H9 (cell line): ENCODE measurements at regions not wholly inside any gene's neighbourhood (a gene's known extent, or its start where the extent isn't known, plus 50 kb on each side); places are given as distances from the start of the nearest gene placed in this dataset.

ENCODE experiments used
- DNase-seq: peaks from one replicate; pipeline ENCODE4 v3.0.0-alpha.2; 2017
- H2AFZ ChIP-seq: one replicate; pipeline ENCODE4 v1.6.1; 2013; ENCODE audit warnings: mild to moderate bottlenecking, low read length, control low read depth, moderate library complexity
- H2AK5ac ChIP-seq: 2 replicates; pipeline ENCODE4 v1.6.1; 2013; ENCODE audit warnings: low read length, control low read depth, mixed read lengths; ENCODE audit not compliant: insufficient read length
- H2BK120ac ChIP-seq: one replicate; pipeline ENCODE4 v1.6.1; 2013; ENCODE audit warnings: low read depth, mild to moderate bottlenecking, low read length, control low read depth, inconsistent platforms; ENCODE audit not compliant: poor library complexity, severe bottlenecking
- H2BK12ac ChIP-seq: 2 replicates; pipeline ENCODE4 v1.6.1; 2013; ENCODE audit warnings: low read length, control low read depth, mixed read lengths, low read depth; ENCODE audit not compliant: insufficient read length
- H2BK15ac ChIP-seq: 2 replicates; pipeline ENCODE4 v1.6.1; 2013; ENCODE audit warnings: low read depth, low read length, control low read depth
- H2BK20ac ChIP-seq: one replicate; pipeline ENCODE4 v1.6.1; 2013; ENCODE audit warnings: low read depth, mild to moderate bottlenecking, low read length, control low read depth, inconsistent platforms; ENCODE audit not compliant: poor library complexity, severe bottlenecking
- H2BK5ac ChIP-seq: 2 replicates; pipeline ENCODE4 v1.6.1; 2013; ENCODE audit warnings: low read length, control low read depth, mixed read lengths; ENCODE audit not compliant: insufficient read length
- H3K14ac ChIP-seq: 2 replicates; pipeline ENCODE4 v1.6.1; 2013; ENCODE audit warnings: low read length, control low read depth; ENCODE audit not compliant: insufficient read depth
- H3K18ac ChIP-seq: 2 replicates; pipeline ENCODE4 v1.6.1; 2013; ENCODE audit warnings: low read depth, mild to moderate bottlenecking, mixed read lengths, low read length, control low read depth; ENCODE audit not compliant: insufficient read length
- H3K23ac ChIP-seq: 2 replicates; pipeline ENCODE4 v1.6.1; 2013; ENCODE audit warnings: low read length, control low read depth, mixed read lengths, low read depth; ENCODE audit not compliant: insufficient read length
- H3K23me2 ChIP-seq: 2 replicates; pipeline ENCODE4 v1.6.1; 2013; ENCODE audit warnings: low read depth, mild to moderate bottlenecking, mixed read lengths, low read length, control low read depth; ENCODE audit not compliant: insufficient read length, poor library complexity, severe bottlenecking
- H3K27ac ChIP-seq: 2 replicates; pipeline ENCODE4 v1.5.1; 2013; ENCODE audit warnings: low read length, control low read depth, mixed read lengths, low read depth; ENCODE audit not compliant: insufficient read length
- H3K27me3 ChIP-seq: 2 replicates; pipeline ENCODE4 v1.6.1; 2013; ENCODE audit warnings: low read length, control low read depth, inconsistent platforms; ENCODE audit not compliant: insufficient read depth
- H3K4ac ChIP-seq: 2 replicates; pipeline ENCODE4 v1.6.1; 2013; ENCODE audit warnings: low read depth, mild to moderate bottlenecking, control low read depth, inconsistent platforms, low read length, moderate library complexity
- H3K4me1 ChIP-seq: 2 replicates; pipeline ENCODE4 v1.6.1; 2013; ENCODE audit warnings: low read length, control low read depth, inconsistent platforms; ENCODE audit not compliant: insufficient read depth
- H3K4me2 ChIP-seq: 2 replicates; pipeline ENCODE4 v1.6.1; 2013; ENCODE audit warnings: low read length, control low read depth, mixed read lengths; ENCODE audit not compliant: insufficient read length, insufficient read depth
- H3K56ac ChIP-seq: 2 replicates; pipeline ENCODE4 v1.6.1; 2013; ENCODE audit warnings: low read depth, mild to moderate bottlenecking, mixed read lengths, low read length, control low read depth; ENCODE audit not compliant: insufficient read length
- H3K79me1 ChIP-seq: 2 replicates; pipeline ENCODE4 v1.6.1; 2013; ENCODE audit warnings: low read depth, mild to moderate bottlenecking, moderate library complexity, low read length, control low read depth, inconsistent platforms; ENCODE audit not compliant: insufficient read depth, poor library complexity, severe bottlenecking
- H3K79me2 ChIP-seq: 2 replicates; pipeline ENCODE4 v1.6.1; 2013; ENCODE audit warnings: low read length, control low read depth, inconsistent platforms; ENCODE audit not compliant: insufficient read depth
- H3K9ac ChIP-seq: 2 replicates; pipeline ENCODE4 v1.6.1; 2013; ENCODE audit warnings: low read length, control low read depth, mixed read lengths; ENCODE audit not compliant: insufficient read length; ENCODE audit errors: extremely low read depth
- H3K9me3 ChIP-seq: one replicate; pipeline ENCODE4 v1.6.1; 2013; ENCODE audit warnings: low read depth, low read length, inconsistent platforms; ENCODE audit not compliant: control insufficient read depth
- H3T11ph ChIP-seq: one replicate; pipeline ENCODE4 v1.6.1; 2013; ENCODE audit warnings: mild to moderate bottlenecking, low read length, control low read depth, inconsistent platforms
- H4K20me1 ChIP-seq: one replicate; pipeline ENCODE4 v1.6.1; 2013; ENCODE audit not compliant: control insufficient read depth, insufficient read length, insufficient read depth
- H4K5ac ChIP-seq: 2 replicates; pipeline ENCODE4 v1.6.1; 2013; ENCODE audit warnings: low read depth, mild to moderate bottlenecking, mixed read lengths, low read length, control low read depth; ENCODE audit not compliant: insufficient read length
- H4K8ac ChIP-seq: replicated peaks from 2 replicates; pipeline ENCODE4 v1.6.1; 2013; ENCODE audit warnings: low read length, control low read depth, mixed read lengths, low read depth; ENCODE audit not compliant: insufficient read length
- H4K91ac ChIP-seq: 2 replicates; pipeline ENCODE4 v1.6.1; 2013; ENCODE audit warnings: low read depth, mild to moderate bottlenecking, moderate library complexity, mixed read lengths, low read length, control low read depth; ENCODE audit not compliant: insufficient read length
- H3K27ac Mint-ChIP-seq, 3 experiments: 2 replicates in 2 of 3; 3 replicates in 1 of 3; pipeline ENCODE4 v1.8.0; 2020 to 2021; ENCODE audit warnings: mixed read lengths in 3 of 3, mild to moderate bottlenecking in 1 of 3, moderate library complexity in 1 of 3
- H3K27me3 Mint-ChIP-seq: 2 replicates; pipeline ENCODE4 v1.8.0; 2021; ENCODE audit warnings: low read depth, mild to moderate bottlenecking, moderate library complexity, mixed read lengths
- H3K36me3 Mint-ChIP-seq, 3 experiments: 2 replicates in 2 of 3; 3 replicates in 1 of 3; pipeline ENCODE4 v1.8.0; 2020 to 2021; ENCODE audit warnings: low read depth in 3 of 3, mixed read lengths in 3 of 3; ENCODE audit not compliant: insufficient read depth in 1 of 3
- H3K4me1 Mint-ChIP-seq, 2 experiments: 2 replicates each; pipeline ENCODE4 v1.8.0; 2020; ENCODE audit warnings: mixed read lengths in 2 of 2
- H3K4me3 Mint-ChIP-seq, 2 experiments: 2 replicates in 1 of 2; 3 replicates in 1 of 2; pipeline ENCODE4 v1.8.0; 2020 to 2021; ENCODE audit warnings: mild to moderate bottlenecking in 2 of 2, mixed read lengths in 2 of 2, moderate library complexity in 1 of 2
- H3K9me3 Mint-ChIP-seq, 2 experiments: 2 replicates in 1 of 2; 3 replicates in 1 of 2; pipeline ENCODE4 v1.8.0; 2020; ENCODE audit warnings: mild to moderate bottlenecking in 2 of 2, mixed read lengths in 2 of 2, moderate library complexity in 1 of 2
- WGBS: extraction: QIAGEN DNeasy Blood & Tissue Kit; methylation state at CpG from one replicate; pipeline ENCODE4 v1.1.7; 2013; ENCODE audit warnings: missing lambda C conversion rate, low lambda C conversion rate, mixed read lengths; ENCODE audit not compliant: insufficient read length; ENCODE audit errors: extremely low coverage; 5-methylcytosine and 5-hydroxymethylcytosine counted together
- TF ChIP-seq, protein P1 (sequence below): fragments of 200-600 bp; sonication (generic); conservative IDR thresholded peaks from 3 replicates; pipeline ENCODE4 v1.8.0; 2021; ENCODE audit warnings: antibody characterized with exemption, mild to moderate bottlenecking

DNA sequence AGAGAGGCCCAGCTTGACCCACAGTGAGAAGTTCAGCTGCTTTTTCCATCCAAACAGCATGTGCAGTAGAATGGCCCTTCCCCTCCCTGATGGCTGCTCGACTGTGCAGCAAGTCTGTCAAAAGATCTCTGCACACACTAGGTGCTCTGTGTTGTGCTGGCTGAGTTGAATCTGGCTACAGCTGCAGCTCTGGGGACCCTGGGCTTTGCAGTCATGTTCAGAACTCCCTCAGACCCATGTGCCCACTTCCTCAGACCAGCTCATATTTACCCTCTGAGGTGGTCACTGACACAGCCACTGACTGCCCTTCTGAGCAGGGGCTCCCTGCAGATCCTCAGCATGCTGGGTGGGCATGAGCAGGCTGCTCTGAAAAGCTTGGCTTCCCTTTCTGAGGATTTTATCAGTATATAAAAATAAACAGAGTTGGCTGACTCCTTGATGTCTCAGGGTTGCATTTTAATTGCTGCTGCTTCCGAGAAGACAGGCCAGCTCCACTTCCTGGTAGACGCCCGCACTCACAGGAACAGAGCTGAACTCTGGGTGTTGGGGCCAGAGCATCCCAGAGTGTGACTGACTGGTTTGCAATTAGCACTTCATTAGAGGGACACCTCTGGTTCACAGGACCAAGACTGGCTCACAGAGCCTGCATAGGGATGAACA, 507.9 kb downstream of the RPS24 start:
- no CpG with 5 or more reads among the region's 4 CpGs for WGBS
- H3K4me1 Mint-ChIP-seq: peaks cover 2 to 21% of the 10 kb centered on the region in 2 experiments; a peak in 3 of 4 replicates
- H3K4me3 Mint-ChIP-seq: no peak overlapping the region
- Histone ChIP-seq H3K23ac (no peak overlapping the region), H2BK120ac (no peak overlapping the region), H3K4me1 (no peaks in the 10 kb centered on the region), H2AFZ (no peak overlapping the region), H3T11ph (no peak overlapping the region), H4K91ac (no peak overlapping the region), H3K56ac (no peak overlapping the region), H3K27me3 (no peaks in the 10 kb centered on the region), H2BK20ac (no peak overlapping the region), H2AK5ac (no peak overlapping the region), H3K14ac (no peak overlapping the region), H3K18ac (no peak overlapping the region), H4K8ac (no peak overlapping the region), H3K79me2 (no peaks in the 10 kb centered on the region), H3K4me2 (no peak overlapping the region), H2BK5ac (no peak overlapping the region), H2BK15ac (no peak overlapping the region), H3K23me2 (no peaks in the 10 kb centered on the region), H3K27ac (no peak overlapping the region), H3K4ac (no peak overlapping the region), H3K9me3 (no peaks in the 10 kb centered on the region), H4K5ac (no peak overlapping the region), H3K79me1 (no peaks in the 10 kb centered on the region), H2BK12ac (no peak overlapping the region), H3K9ac (no peak overlapping the region), H4K20me1 (no peaks in the 10 kb centered on the region)
- DNase-seq: no peak
- TF ChIP-seq, protein P1, sequence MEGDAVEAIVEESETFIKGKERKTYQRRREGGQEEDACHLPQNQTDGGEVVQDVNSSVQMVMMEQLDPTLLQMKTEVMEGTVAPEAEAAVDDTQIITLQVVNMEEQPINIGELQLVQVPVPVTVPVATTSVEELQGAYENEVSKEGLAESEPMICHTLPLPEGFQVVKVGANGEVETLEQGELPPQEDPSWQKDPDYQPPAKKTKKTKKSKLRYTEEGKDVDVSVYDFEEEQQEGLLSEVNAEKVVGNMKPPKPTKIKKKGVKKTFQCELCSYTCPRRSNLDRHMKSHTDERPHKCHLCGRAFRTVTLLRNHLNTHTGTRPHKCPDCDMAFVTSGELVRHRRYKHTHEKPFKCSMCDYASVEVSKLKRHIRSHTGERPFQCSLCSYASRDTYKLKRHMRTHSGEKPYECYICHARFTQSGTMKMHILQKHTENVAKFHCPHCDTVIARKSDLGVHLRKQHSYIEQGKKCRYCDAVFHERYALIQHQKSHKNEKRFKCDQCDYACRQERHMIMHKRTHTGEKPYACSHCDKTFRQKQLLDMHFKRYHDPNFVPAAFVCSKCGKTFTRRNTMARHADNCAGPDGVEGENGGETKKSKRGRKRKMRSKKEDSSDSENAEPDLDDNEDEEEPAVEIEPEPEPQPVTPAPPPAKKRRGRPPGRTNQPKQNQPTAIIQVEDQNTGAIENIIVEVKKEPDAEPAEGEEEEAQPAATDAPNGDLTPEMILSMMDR: no peak
- H3K27ac Mint-ChIP-seq: peak overlapping the region in 1 of 3 experiments; percentile 92; a peak in 2 of 7 replicates
- no peaks in the 10 kb centered on the region for H3K36me3 Mint-ChIP-seq
- peaks cover 0 to 2% of the 10 kb centered on the region in 2 experiments; a peak in 3 of 5 replicates for H3K9me3 Mint-ChIP-seq
- H3K27me3 Mint-ChIP-seq: peaks cover 4% of the 10 kb centered on the region
